Right renal cortex interstitium (tissue), 3 donors: ENCODE measurements at regions not wholly inside any gene's neighbourhood (a gene's known extent, or its start where the extent isn't known, plus 50 kb on each side); places are given as distances from the start of the nearest gene placed in this dataset.

ENCODE experiments used
- DNase-seq, 3 donors: peaks; one replicate each; pipeline ENCODE4 v3.0.0-alpha.2; 2013; ENCODE audit warnings: low read depth in 3 of 3, low spot score in 2 of 3

- DNase-seq: no peak
Observed at GRCh38 chr1:96366516-96366915, 355.1 kb upstream of the PTBP2 start.

GRCh38 chr1:96367791-96368190 is 353.8 kb upstream of the PTBP2 start:
- DNase-seq: no peak

- no peak for DNase-seq
Observed at GRCh38 chr1:96370757-96371156, 350.8 kb upstream of the PTBP2 start.

- DNase-seq: no peak
Observed at GRCh38 chr1:96372881-96373280, 348.7 kb upstream of the PTBP2 start.

DNA sequence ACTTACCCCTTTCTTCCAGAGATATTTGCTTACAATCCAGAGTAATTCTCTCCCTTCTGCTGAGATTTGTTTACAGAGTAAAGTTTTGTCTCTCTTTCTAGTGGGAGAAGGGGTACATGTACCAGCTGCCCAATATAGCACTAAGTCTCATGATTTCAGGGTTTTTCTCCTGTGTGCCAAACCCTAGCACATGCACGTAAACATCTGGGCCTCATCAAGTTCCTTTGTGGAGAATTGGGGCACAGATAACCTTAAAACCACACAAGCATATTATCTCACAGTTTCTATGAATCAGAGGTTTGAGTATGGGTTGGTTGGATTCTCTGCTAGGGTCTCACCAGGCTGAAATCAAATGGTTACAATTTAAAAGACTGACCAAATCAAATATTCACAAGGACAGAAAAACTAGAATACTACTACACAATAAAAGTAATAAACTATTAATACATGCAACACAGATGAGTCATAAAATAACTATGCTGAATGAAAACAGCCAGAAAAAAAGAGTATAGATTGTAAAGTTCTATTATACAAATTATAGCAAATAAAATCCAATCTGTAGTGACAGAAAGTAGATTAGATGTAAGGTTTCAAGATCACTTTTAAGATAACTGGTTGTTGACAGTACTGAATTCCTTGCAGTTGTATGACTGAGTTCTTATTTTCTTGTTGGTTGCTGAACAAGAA is 347.4 kb upstream of the PTBP2 start:
- DNase-seq: no peak

DNA sequence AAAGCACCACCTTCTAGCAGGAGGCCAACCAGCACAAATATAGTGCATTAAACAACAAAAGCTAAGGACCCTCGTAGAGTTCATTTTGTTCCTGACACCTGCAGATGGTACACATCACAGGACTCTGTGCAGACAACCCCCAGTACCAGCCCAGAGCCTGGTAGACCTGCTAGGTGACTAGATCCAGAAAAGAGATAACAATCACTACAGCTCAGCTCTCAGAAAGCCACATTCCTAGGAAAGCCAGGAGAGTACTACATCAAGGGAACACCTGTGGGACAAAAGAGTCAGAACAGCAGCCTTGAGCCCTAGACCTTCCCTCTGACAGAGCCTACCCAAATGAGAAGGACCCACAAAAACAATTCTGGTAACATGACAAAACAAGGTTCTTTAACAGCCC is 344.7 kb upstream of the PTBP2 start:
- no peak for DNase-seq

- no peak for DNase-seq
Observed at GRCh38 chr1:96384611-96385010, 337.0 kb upstream of the PTBP2 start.

DNA sequence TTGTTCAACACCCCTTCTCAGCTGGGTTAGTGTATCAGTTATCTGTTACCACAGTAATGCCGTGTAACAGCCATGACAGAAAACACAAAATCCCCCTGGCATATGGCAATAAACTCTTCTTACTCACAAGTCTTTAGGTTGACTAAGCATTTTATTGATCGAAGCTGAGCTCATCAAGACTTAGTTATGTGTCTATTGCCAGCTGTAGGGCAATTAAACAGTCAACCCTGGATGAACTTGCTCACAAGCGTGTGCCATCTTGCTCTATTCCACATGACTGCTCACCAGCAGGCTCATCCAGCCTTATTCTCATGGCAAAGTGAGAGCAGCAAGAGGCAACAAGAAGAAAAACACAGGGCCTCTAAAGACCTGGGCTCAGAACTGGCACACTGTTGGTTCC is 333.8 kb upstream of the PTBP2 start:
- DNase-seq: no peak

DNA sequence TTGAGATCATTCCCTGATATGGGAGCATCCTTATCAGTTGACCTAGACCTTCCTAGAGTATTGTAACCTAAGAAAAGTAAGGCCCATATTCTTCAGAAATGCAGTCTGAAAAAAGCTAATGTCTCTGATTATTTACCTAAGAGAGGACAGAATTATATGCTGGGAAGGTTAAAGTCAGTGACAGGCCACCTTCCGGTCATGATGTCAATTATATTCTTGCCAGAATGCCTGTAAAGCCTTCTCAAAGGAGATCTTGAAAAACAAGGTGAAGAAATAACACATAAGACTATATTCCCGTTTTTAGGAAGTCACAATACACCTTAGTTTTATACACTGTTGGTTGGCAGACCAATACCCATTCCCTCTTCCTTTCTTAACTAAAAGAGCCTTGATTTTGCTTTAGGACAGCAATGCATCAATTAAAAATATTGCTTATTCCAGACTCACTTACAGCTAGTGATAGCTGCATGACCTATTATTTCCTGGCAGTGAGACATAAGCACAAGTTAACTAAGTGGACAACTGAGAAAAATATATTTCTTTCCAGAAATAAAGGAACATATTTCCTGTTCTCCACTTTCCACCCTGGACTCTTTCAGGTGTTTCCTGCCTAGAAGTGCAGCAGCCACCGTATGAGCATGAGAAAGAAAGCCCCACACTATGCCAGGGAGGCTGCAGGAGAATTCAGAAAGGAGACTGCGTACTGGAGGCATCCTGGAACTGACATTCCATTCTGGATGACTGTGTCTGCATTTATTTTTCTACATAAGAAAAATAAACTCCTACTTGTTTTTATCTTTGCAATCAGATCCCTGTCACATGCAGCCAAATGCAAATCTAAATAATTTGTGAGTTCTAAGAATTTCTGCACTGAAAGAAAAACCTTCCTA is 332.9 kb upstream of the PTBP2 start:
- DNase-seq: no peak

- no peak for DNase-seq
Observed at GRCh38 chr1:96400089-96400488, 321.5 kb upstream of the PTBP2 start.

GRCh38 chr1:96409087-96409486 is 312.5 kb upstream of the PTBP2 start:
- no peak for DNase-seq

GRCh38 chr1:96409689-96410088 is 311.9 kb upstream of the PTBP2 start:
- no peak for DNase-seq

GRCh38 chr1:96411006-96411405 is 310.6 kb upstream of the PTBP2 start:
- DNase-seq: no peak

DNA sequence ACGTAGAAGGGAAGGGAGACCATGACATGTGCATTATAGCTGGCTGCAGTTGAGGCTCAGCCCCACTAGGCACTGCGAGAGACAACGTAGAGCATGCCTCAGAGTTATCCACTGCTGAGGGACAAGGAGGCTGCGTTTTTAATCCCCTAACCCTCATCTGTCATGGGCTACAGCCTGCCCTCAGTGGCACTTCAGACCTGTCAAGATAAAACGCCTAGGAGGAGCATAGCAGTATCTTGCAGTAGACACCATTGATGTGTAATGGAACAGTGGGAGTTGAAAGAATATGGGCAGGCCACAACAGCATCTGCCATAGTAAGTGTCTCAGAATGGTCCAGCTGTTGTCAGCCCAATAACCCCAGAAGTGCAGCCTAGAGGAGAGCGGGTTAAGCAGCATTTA is 307.0 kb upstream of the PTBP2 start:
- DNase-seq: no peak

- no peak for DNase-seq
Observed at GRCh38 chr1:96416111-96416595, 305.4 kb upstream of the PTBP2 start.

DNA sequence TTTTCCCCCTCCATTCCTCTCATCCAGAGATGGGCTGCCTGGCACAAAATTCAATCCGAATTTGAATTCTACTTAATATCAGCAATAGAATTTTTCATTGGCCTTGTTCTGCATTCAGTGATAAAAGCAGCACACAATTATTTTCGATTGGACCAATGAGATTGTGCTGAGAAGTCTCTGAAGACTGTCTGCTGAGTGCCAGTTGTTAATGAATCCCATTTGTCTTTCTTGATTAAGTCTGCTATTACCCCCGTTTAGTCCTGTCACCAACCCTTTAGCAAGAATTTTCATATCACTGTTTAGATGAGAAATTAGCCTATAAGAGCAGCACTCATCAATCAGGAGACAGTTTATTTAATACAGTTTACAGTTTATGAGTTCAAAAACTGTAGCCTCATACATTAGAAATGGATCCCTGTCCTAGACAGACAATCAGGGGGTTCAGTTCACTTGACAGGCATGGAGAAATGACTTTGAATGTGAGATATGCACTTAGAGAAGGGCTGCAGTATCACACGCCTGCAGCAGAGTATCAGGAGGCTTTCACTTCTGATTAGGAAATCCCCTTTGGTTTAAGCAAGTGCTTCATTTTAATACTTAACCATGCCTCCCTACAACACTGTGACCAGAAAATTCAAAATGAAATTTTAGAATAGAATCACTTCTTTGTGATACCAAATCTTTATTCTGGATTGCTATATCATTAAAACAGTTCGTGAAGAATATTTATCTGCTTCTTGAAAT is 304.7 kb upstream of the PTBP2 start:
- no peak for DNase-seq

DNA sequence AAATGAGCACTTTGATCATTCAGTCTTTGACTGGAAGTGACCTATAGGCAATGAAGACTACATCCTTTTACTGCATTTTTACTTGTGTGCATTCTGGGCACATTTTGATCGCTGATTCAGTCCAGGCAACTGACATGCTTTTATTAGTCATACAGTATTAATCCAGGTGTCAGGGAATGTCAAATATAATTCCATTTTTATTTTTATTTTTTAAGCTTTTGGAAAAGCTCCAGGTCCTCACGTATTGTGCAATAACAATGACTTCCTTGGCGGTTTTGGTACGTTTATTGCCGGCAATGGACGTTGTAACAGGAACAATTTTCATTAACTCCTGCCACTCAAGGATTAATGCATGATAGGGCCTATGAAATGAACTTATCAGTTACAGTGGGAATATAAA is 302.6 kb upstream of the PTBP2 start:
- DNase-seq: no peak

DNA sequence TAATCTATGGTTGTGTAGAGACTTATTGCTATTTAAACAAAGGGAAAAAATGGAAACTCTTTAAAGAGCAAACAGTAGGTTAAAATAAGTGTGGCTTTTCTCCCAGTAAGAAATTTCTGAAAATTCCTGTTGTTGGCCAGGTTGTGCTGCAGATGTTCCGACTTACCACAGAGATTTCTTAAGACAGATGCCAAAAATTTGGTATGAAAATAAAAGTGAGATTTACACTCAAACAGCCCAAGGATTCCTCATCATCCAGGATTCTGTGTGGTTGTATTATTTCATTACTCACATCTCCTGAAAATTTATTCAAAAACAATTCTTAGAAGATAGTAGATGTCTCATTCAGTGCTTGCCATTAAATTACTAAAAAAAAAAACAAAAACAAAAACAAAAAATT is 296.7 kb upstream of the PTBP2 start:
- DNase-seq: no peak

DNA sequence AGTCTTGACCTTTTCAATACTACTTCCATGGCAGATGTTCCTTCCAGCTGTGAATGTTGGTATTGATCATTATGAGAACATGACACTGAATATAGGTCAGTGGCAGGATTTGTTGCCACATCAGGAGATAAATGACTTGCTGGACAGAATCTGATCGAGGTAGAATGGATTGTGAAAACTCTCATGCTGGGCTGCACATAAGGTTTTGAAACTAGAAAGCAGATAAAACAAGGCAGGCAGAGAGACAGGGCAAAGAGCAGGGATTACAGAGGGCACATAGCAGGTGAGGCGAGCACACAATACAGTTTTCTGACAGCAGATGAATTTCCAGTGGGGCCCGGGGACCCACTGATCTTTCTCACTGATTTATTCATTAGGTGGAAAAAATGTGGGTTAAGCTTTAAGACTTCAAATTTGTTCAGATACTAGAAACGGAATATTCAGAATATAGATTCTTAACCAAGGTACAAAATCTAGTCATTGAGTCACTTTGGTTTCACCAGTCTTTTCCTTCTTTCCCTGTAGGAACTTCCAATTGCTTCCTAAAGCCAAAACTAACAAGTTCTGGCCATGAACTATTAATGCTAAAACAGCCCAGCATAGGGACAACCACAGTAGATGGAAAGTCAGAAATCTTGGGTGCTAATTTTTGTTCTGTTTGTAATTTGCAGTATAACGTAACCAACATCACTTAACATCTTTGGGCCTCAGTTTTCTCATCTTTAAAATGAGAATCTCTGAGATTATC is 296.0 kb upstream of the PTBP2 start:
- no peak for DNase-seq

DNA sequence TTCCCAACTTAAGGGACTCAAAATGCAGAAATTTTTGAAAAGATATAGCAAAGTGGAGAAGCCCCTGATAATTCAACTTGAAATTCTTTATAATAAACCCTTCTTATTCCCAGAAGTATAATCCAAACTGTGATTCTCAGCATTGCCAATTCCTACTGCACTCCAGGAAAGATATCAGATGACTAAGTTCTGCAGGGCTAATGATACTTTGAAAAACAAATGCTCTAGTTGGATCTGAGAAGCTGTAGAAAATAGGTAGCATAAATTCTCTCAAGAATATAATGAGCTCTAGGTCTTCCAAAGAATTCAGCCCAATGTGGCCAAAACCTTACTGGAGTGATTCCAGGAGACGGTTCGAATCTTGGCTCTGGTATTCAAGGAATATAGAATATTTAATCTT is 294.0 kb upstream of the PTBP2 start:
- DNase-seq: no peak

GRCh38 chr1:96445302-96445701 is 276.3 kb upstream of the PTBP2 start:
- DNase-seq: no peak
